Neural cell (in vitro differentiated cells): ENCODE measurements at regions not wholly inside any gene's neighbourhood (a gene's known extent, or its start where the extent isn't known, plus 50 kb on each side); places are given as distances from the start of the nearest gene placed in this dataset.

Experiments
- TF ChIP-seq, protein P1 (sequence below): fragments of 450-650 bp; IDR thresholded peaks from 2 replicates; pipeline ENCODE4 v1.5.1; 2014; ENCODE audit warnings: antibody characterized with exemption, mild to moderate bottlenecking, moderate library complexity; ENCODE audit not compliant: poor library complexity, severe bottlenecking
- TF ChIP-seq, protein P2 (sequence below): IDR thresholded peaks from 2 replicates; pipeline ENCODE4 v1.6.1; 2012; ENCODE audit warnings: borderline replicate concordance

DNA sequence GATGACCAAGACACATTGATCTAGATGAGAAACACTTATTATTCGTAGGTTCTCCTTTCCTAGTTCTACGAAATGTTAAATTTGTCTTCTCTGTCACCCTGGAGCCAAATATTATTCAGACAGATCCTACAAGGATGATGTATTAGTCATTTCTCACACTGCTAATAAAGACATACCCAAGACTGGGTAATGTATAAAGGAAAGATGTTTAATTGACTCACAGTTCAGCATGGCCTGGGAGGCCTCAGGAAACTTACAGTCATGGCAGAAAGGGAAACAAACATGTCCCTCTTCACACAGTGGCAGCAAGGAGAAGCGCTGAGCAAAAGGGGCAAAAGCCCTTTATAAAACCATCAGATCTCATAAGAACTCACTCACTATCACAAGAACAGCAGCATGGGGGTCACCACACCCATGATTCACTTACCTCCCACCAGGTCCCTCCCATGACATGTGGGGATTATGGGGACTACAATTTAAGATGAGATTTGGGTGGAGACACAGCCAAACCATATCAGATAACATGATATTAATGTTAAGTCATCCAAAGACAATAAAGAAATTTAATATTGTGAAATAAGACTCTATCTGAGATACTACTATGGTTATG, 1248.8 kb upstream of the SLC10A2 start:
- TF ChIP-seq, protein P1, sequence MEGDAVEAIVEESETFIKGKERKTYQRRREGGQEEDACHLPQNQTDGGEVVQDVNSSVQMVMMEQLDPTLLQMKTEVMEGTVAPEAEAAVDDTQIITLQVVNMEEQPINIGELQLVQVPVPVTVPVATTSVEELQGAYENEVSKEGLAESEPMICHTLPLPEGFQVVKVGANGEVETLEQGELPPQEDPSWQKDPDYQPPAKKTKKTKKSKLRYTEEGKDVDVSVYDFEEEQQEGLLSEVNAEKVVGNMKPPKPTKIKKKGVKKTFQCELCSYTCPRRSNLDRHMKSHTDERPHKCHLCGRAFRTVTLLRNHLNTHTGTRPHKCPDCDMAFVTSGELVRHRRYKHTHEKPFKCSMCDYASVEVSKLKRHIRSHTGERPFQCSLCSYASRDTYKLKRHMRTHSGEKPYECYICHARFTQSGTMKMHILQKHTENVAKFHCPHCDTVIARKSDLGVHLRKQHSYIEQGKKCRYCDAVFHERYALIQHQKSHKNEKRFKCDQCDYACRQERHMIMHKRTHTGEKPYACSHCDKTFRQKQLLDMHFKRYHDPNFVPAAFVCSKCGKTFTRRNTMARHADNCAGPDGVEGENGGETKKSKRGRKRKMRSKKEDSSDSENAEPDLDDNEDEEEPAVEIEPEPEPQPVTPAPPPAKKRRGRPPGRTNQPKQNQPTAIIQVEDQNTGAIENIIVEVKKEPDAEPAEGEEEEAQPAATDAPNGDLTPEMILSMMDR: no peak
- TF ChIP-seq, protein P2, sequence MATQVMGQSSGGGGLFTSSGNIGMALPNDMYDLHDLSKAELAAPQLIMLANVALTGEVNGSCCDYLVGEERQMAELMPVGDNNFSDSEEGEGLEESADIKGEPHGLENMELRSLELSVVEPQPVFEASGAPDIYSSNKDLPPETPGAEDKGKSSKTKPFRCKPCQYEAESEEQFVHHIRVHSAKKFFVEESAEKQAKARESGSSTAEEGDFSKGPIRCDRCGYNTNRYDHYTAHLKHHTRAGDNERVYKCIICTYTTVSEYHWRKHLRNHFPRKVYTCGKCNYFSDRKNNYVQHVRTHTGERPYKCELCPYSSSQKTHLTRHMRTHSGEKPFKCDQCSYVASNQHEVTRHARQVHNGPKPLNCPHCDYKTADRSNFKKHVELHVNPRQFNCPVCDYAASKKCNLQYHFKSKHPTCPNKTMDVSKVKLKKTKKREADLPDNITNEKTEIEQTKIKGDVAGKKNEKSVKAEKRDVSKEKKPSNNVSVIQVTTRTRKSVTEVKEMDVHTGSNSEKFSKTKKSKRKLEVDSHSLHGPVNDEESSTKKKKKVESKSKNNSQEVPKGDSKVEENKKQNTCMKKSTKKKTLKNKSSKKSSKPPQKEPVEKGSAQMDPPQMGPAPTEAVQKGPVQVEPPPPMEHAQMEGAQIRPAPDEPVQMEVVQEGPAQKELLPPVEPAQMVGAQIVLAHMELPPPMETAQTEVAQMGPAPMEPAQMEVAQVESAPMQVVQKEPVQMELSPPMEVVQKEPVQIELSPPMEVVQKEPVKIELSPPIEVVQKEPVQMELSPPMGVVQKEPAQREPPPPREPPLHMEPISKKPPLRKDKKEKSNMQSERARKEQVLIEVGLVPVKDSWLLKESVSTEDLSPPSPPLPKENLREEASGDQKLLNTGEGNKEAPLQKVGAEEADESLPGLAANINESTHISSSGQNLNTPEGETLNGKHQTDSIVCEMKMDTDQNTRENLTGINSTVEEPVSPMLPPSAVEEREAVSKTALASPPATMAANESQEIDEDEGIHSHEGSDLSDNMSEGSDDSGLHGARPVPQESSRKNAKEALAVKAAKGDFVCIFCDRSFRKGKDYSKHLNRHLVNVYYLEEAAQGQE: no peak
